Heart right ventricle (tissue), 16 donors: ENCODE measurements at regions not wholly inside any gene's neighbourhood (a gene's known extent, or its start where the extent isn't known, plus 50 kb on each side); places are given as distances from the start of the nearest gene placed in this dataset.

Experiments
- ATAC-seq, 8 donors: fragments of 200-7000 bp; cut with Tn5 transposase; one replicate each; pipeline ENCODE4 v1.9.1; 2020; ENCODE audit warnings: mild to moderate bottlenecking in 8 of 8, moderate library complexity in 8 of 8, moderate number of reproducible peaks in 1 of 8
- DNase-seq, 2 donors: peaks; one replicate each; pipeline ENCODE4 v3.0.0-alpha.2; 2020
- H3K27ac ChIP-seq, 10 donors: fragments of 200-600 bp; sonication (generic) in 2 of 10; one replicate each; pipeline versions ENCODE4 v1.5.0 to v1.8.0; 2020 to 2022; ENCODE audit warnings: mild to moderate bottlenecking in 3 of 10
- H3K27me3 ChIP-seq, 7 donors: fragments of 200-600 bp; one replicate each; pipeline ENCODE4 v1.8.0; 2021 to 2022; ENCODE audit warnings: mild to moderate bottlenecking in 2 of 7
- H3K36me3 ChIP-seq, 9 donors: fragments of 200-600 bp; sonication (generic) in 1 of 9; one replicate each; pipeline versions ENCODE4 v1.5.0 to v1.8.0; 2020 to 2022; ENCODE audit warnings: mild to moderate bottlenecking in 2 of 9
- H3K4me1 ChIP-seq, 9 donors: fragments of 200-600 bp; sonication (generic) in 1 of 9; one replicate each; pipeline versions ENCODE4 v1.5.0 to v1.8.0; 2020 to 2022; ENCODE audit warnings: mild to moderate bottlenecking in 4 of 9
- H3K4me3 ChIP-seq, 10 donors: fragments of 200-600 bp; sonication (generic) in 2 of 10; one replicate each; pipeline versions ENCODE4 v1.5.0 to v1.8.0; 2020 to 2022; ENCODE audit warnings: mild to moderate bottlenecking in 7 of 10, moderate library complexity in 2 of 10
- H3K9me3 ChIP-seq, 11 donors: fragments of 200-600 bp in 10 of 11; sonication (generic) in 2 of 11; one replicate each; pipeline versions ENCODE4 v1.5.0 to v1.8.0; 2013 to 2022; ENCODE audit warnings: mild to moderate bottlenecking in 2 of 11, control low read depth in 1 of 11, moderate library complexity in 1 of 11
- WGBS, 2 donors: extraction: QIAGEN DNeasy Blood & Tissue Kit; methylation state at CpG; one replicate each; pipeline ENCODE4 v1.1.7; 2013; ENCODE audit warnings: inconsistent platforms in 1 of 2; 5-methylcytosine and 5-hydroxymethylcytosine counted together
- intact Hi-C, 10 donors: fragments of 100-400 bp; cut with DNase I; formaldehyde crosslinking; loops; one replicate each; pipeline versions ENCODE4 v1.11.1 to v1.14.2; 2022
- TF ChIP-seq, protein P1 (sequence below), 9 donors: fragments of 200-600 bp; sonication (generic) in 2 of 9; IDR thresholded peaks; one replicate each; pipeline versions ENCODE4 v1.5.0 to v1.8.0; 2021 to 2022; ENCODE audit warnings: antibody characterized with exemption in 9 of 9, mild to moderate bottlenecking in 5 of 9, moderate library complexity in 1 of 9
- donor health status: Arrhythmogenic right ventricular cardiomyopathy.
- donor health status: ischemic (EF 13 %, LVEDD 7.1; RV severe dilation, severe dysfunction).
- donor health status: healthy with polysubstance abuse.
- donor health status: DM: no; HTN: yes; CAD: no.
- donor health status: DM: no; HTN: no; CAD: no.
- donor health status: ischemic (EF 25% LVEDD 6.9; RV normal size, moderate dysfunction).
- donor health status: ischemic (EF 25% LVEDD 5.7; RV mildly dilated, moderate dysfunction).
- donor health status: healthy.
- donor health status: DM: yes; HTN: yes; CAD: no.
- donor health status: Ischemic cardiomyopathy.
- donor health status: ischemic (EF 35%, LVEDD 5.7; RV mildly dilated, moderate dysfunction).
- donor health status: nonischemic (EF 11% LVEDD 7.7; RV severe dilation, severe dysfunction).
- donor health status: DM: yes; HTN: yes; CAD: no.
- donor health status: PGD.
- donor health status: ischemic (EF 29% LVEDD 5.4; RV normal size, mild dysfunction).
- donor health status: nonischemic (EF 23%, LVEDD 6.1; RV moderate dilation, normal function).

- H3K4me3 ChIP-seq = no peak overlapping the region
- no peaks in the 10 kb centered on the region for H3K27me3 ChIP-seq
- TF ChIP-seq, protein P1, sequence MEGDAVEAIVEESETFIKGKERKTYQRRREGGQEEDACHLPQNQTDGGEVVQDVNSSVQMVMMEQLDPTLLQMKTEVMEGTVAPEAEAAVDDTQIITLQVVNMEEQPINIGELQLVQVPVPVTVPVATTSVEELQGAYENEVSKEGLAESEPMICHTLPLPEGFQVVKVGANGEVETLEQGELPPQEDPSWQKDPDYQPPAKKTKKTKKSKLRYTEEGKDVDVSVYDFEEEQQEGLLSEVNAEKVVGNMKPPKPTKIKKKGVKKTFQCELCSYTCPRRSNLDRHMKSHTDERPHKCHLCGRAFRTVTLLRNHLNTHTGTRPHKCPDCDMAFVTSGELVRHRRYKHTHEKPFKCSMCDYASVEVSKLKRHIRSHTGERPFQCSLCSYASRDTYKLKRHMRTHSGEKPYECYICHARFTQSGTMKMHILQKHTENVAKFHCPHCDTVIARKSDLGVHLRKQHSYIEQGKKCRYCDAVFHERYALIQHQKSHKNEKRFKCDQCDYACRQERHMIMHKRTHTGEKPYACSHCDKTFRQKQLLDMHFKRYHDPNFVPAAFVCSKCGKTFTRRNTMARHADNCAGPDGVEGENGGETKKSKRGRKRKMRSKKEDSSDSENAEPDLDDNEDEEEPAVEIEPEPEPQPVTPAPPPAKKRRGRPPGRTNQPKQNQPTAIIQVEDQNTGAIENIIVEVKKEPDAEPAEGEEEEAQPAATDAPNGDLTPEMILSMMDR (IDR thresholded peaks at IDR 0.05) = no peak
- peaks cover 0 to 3% (median 0%) of the 10 kb centered on the region in 11 donors for H3K9me3 ChIP-seq
- H3K36me3 ChIP-seq = no peaks in the 10 kb centered on the region
- 63 to 81% methylated on average over 1 of the region's 1 CpG for WGBS, 2 donors
- H3K27ac ChIP-seq = no peak overlapping the region
- no peaks in the 10 kb centered on the region for H3K4me1 ChIP-seq
- DNase-seq (no peak), ATAC-seq (no peak)
- intact Hi-C loops = no loop called here
Observed at GRCh38 chr4:28545986-28546385, 1685.3 kb downstream of the STIM2 start.

- Histone ChIP-seq H3K27ac (no peak overlapping the region), H3K9me3 (no peaks in the 10 kb centered on the region), H3K36me3 (no peaks in the 10 kb centered on the region), H3K4me1 (no peaks in the 10 kb centered on the region), H3K4me3 (no peak overlapping the region), H3K27me3 (no peaks in the 10 kb centered on the region)
- 65 to 67% methylated on average over 3 of the region's 3 CpGs for WGBS, 2 donors
- ATAC-seq = no peak
- no peak for DNase-seq
- intact Hi-C loops = no loop called here
- TF ChIP-seq, protein P1 (IDR thresholded peaks at IDR 0.05) = no peak
Observed at GRCh38 chr4:28548136-28548535, 1687.5 kb downstream of the STIM2 start.

- DNase-seq (no peak), ATAC-seq (no peak)
- H3K4me1 ChIP-seq = no peaks in the 10 kb centered on the region
- TF ChIP-seq, protein P1 (IDR thresholded peaks at IDR 0.05) = no peak
- intact Hi-C loops = no loop called here
- H3K36me3 ChIP-seq = no peaks in the 10 kb centered on the region
- H3K9me3 ChIP-seq = no peaks in the 10 kb centered on the region
- H3K27me3 ChIP-seq = no peaks in the 10 kb centered on the region
- no peak overlapping the region for H3K4me3 ChIP-seq
- H3K27ac ChIP-seq = no peak overlapping the region
- WGBS, 2 donors = 22 to 28% methylated on average over 6 of the region's 6 CpGs
Observed at GRCh38 chr4:28548594-28548993, 1688.0 kb downstream of the STIM2 start.

- no peaks in the 10 kb centered on the region for H3K27me3 ChIP-seq
- WGBS, 2 donors = 63 to 68% methylated on average over 2 of the region's 2 CpGs
- TF ChIP-seq, protein P1 (IDR thresholded peaks at IDR 0.05) = no peak
- no peak overlapping the region for H3K27ac ChIP-seq
- no peaks in the 10 kb centered on the region for H3K4me1 ChIP-seq
- no peak overlapping the region for H3K4me3 ChIP-seq
- intact Hi-C loops = no loop called here
- ATAC-seq (no peak), DNase-seq (no peak)
- no peaks in the 10 kb centered on the region for H3K9me3 ChIP-seq
- no peaks in the 10 kb centered on the region for H3K36me3 ChIP-seq
Observed at GRCh38 chr4:28555866-28556265, 1695.2 kb downstream of the STIM2 start.

- intact Hi-C loops = no loop called here
- no peak overlapping the region for H3K27ac ChIP-seq
- ATAC-seq (no peak), DNase-seq (no peak)
- H3K36me3 ChIP-seq = no peaks in the 10 kb centered on the region
- TF ChIP-seq, protein P1 (IDR thresholded peaks at IDR 0.05) = no peak
- H3K4me1 ChIP-seq = no peaks in the 10 kb centered on the region
- no peaks in the 10 kb centered on the region for H3K9me3 ChIP-seq
- WGBS, 2 donors = 66 to 83% methylated on average over 2 of the region's 2 CpGs
- H3K4me3 ChIP-seq = no peak overlapping the region
- no peaks in the 10 kb centered on the region for H3K27me3 ChIP-seq
Observed at GRCh38 chr4:28557755-28558154, 1697.1 kb downstream of the STIM2 start.
